ENCODE measurements at regions not wholly inside any gene's neighbourhood (a gene's known extent, or its start where the extent isn't known, plus 50 kb on each side); places are given as distances from the start of the nearest gene placed in this dataset.

DNA sequence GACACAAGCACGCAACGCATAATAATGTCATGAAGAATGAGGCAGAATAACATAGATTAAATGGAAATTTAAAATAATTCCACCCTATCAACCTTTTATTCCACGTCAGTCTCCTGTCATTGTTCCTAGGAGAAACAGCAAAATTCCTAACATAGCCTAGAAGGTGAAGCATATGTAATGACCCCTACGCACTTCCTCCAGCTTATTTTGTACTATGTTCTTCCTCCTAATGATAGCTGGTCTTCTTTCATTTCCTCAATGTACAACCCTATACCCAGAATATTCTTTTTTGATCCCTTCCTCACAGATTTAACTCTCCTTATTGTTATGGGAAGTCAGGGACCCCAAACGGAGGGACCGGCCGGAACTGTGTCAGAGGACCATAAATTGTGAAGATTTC is 122.0 kb upstream of the CARMIL1 start:
- WGBS, 2 experiments (ENCODE audit: extremely low coverage in 1 of 2, insufficient coverage in 1 of 2, insufficient read length in 1 of 2, insufficient replicate concordance in 2 of 2, low coverage in 1 of 2, low lambda C conversion rate in 2 of 2, missing lambda C conversion rate in 1 of 2): 96% methylated on average over 7 of the region's 7 CpGs; no CpG with 5 or more reads in 1 of the 2 experiments
- DNase-seq (ENCODE audit: low read depth in 1 of 2, low spot score in 2 of 2) (no peak), FAIRE-seq (no peak)
- Histone ChIP-seq H3K18ac (ENCODE audit: extremely low read depth, low read length) (no peak overlapping the region), H2BK5ac (ENCODE audit: low read depth, low read length) (no peak overlapping the region), H2BK15ac (ENCODE audit: low read length) (no peak overlapping the region), H3K27ac (ENCODE audit: low read depth, low read length) (no peak overlapping the region), H2BK12ac (ENCODE audit: low read depth, low read length) (no peak overlapping the region), H2BK120ac (replicated peaks; ENCODE audit: low read depth, low read length) (no peak overlapping the region), H2AK5ac (ENCODE audit: low read depth, low read length) (no peak overlapping the region), H3K14ac (ENCODE audit: insufficient read length) (no peak overlapping the region), H4K5ac (ENCODE audit: insufficient read length, low read depth, low read length) (no peak overlapping the region), H3K9ac (replicated peaks in 1 of 4; ENCODE audit: extremely low read depth in 1 of 4, low read depth in 3 of 4, low read length in 3 of 4) (no peak overlapping the region), H4K91ac (replicated peaks; ENCODE audit: insufficient read length, low read length) (no peak overlapping the region), H4K8ac (ENCODE audit: extremely low read depth, insufficient read depth, low read length) (no peak overlapping the region), H2AFZ (ENCODE audit: low read length) (no peak overlapping the region), H3K4ac (replicated peaks; ENCODE audit: insufficient read length, low read depth, low read length) (no peak overlapping the region), H4K20me1 (replicated peaks in 1 of 2; ENCODE audit: control insufficient read depth in 1 of 2, insufficient read depth in 2 of 2, low read length in 2 of 2) (no peaks in the 10 kb centered on the region), H3K23ac (ENCODE audit: insufficient read length) (no peak overlapping the region), H3K79me2 (ENCODE audit: control insufficient read depth in 1 of 2, insufficient read depth in 2 of 2, low read length in 2 of 2) (no peaks in the 10 kb centered on the region), H2BK20ac (ENCODE audit: low read length) (no peak overlapping the region), H3K4me1 (replicated peaks in 1 of 4; ENCODE audit: control insufficient read depth in 3 of 4, insufficient read depth in 4 of 4, low read length in 3 of 4) (no peaks in the 10 kb centered on the region), H3K27me3 (replicated peaks in 1 of 4; ENCODE audit: control insufficient read depth in 3 of 4, extremely low read depth in 1 of 4, insufficient read depth in 3 of 4, low read length in 3 of 4) (no peaks in the 10 kb centered on the region), H3K79me1 (ENCODE audit: low read depth, low read length) (no peaks in the 10 kb centered on the region), H3K23me2 (ENCODE audit: low read depth, low read length) (no peaks in the 10 kb centered on the region), H3K4me3 (ENCODE audit: extremely low read depth in 1 of 4, insufficient read depth in 2 of 4, low read depth in 3 of 4, low read length in 4 of 4) (no peak overlapping the region), H3K56ac (replicated peaks; ENCODE audit: insufficient read length, low read depth, low read length) (no peak overlapping the region), H3K36me3 (ENCODE audit: control insufficient read depth in 2 of 4, insufficient read depth in 4 of 4, low read length in 3 of 4) (no peaks in the 10 kb centered on the region), H3K9me3 (ENCODE audit: insufficient read depth in 2 of 2, low read depth in 1 of 2, low read length in 1 of 2) (peaks cover 22 to 23% of the 10 kb centered on the region in 2 experiments), H3K4me2 (ENCODE audit: insufficient read depth in 1 of 2, low read depth in 2 of 2, low read length in 2 of 2) (no peak overlapping the region)
- ChIA-PET POLR2A (ENCODE audit: partially characterized antibody) (interaction anchor here (0.5 kb wide), 1 partner anchor 94 kb away, joined by 4 read pairs; no protein-coding TSS in a partner anchor), CTCF (ENCODE audit: partially characterized antibody) (no interaction called here)
- TF ChIP-seq BACH1 (IDR thresholded peaks at IDR 0.05; ENCODE audit: low read length) (no peak), SP4 (IDR thresholded peaks at IDR 0.05; ENCODE audit: low read length) (no peak), BCL11A (IDR thresholded peaks at IDR 0.05; ENCODE audit: low read depth in 2 of 2, low read length in 2 of 2) (no peak), CHD2 (IDR thresholded peaks at IDR 0.05; ENCODE audit: low read length) (no peak), BRCA1 (IDR thresholded peaks at IDR 0.05; ENCODE audit: low read depth, low read length) (no peak), CBX5 (IDR thresholded peaks at IDR 0.05; ENCODE audit: low read depth, low read length) (no peak), NANOG (IDR thresholded peaks at IDR 0.05; ENCODE audit: insufficient read depth, low read depth, low read length, poor library complexity, severe bottlenecking) (no peak), ATF2 (IDR thresholded peaks at IDR 0.05; ENCODE audit: low read length) (no peak), EGR1 (IDR thresholded peaks at IDR 0.05; ENCODE audit: borderline replicate concordance, low read depth, low read length) (no peak), SP2 (IDR thresholded peaks at IDR 0.05; ENCODE audit: low read length) (no peak), SP1 (IDR thresholded peaks at IDR 0.05; ENCODE audit: low read depth, low read length) (no peak), KDM5A (IDR thresholded peaks at IDR 0.05; ENCODE audit: low read length) (no peak)
- TF ChIP-seq, protein P1, sequence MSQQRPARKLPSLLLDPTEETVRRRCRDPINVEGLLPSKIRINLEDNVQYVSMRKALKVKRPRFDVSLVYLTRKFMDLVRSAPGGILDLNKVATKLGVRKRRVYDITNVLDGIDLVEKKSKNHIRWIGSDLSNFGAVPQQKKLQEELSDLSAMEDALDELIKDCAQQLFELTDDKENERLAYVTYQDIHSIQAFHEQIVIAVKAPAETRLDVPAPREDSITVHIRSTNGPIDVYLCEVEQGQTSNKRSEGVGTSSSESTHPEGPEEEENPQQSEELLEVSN (IDR thresholded peaks at IDR 0.05): no peak

Measured in H1 (cell line).